GM19023 (cell line): ENCODE measurements at regions not wholly inside any gene's neighbourhood (a gene's known extent, or its start where the extent isn't known, plus 50 kb on each side); places are given as distances from the start of the nearest gene placed in this dataset.
A peak's percentile ranks its signal among the peaks of the same experiment; 100 is the strongest.
"Not testable (repeated sequence)": the region's sequence is repeated elsewhere in the genome, so short reads cannot be mapped to it uniquely, and the experiment has no call there.

Source experiments
- ATAC-seq: cut with Tn5 transposase; IDR thresholded peaks from one replicate; pipeline ENCODE4 v1.9.1; 2021; ENCODE audit warnings: mild to moderate bottlenecking, moderate library complexity; ENCODE audit not compliant: unreplicated experiment

DNA sequence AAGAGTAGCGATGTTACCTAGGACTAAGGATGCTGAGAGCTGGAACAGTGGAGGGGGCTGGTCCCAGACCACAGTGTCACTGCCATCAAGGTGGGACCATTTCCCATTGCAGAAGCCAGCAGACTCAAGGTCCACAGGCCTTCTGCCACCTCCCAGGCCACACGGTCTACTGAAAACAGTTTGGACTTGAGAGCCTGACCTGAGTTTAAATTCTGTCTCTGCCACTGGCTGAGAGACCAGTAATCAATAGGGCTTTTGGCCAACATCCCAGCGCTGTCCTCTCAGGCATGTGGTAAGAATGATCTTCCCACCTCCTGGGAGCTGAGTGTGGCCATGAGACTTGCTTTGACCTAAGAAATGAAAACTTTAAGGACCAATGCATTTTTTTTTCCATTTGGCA is 331.4 kb upstream of the CDH5 start:
- ATAC-seq: no peak

DNA sequence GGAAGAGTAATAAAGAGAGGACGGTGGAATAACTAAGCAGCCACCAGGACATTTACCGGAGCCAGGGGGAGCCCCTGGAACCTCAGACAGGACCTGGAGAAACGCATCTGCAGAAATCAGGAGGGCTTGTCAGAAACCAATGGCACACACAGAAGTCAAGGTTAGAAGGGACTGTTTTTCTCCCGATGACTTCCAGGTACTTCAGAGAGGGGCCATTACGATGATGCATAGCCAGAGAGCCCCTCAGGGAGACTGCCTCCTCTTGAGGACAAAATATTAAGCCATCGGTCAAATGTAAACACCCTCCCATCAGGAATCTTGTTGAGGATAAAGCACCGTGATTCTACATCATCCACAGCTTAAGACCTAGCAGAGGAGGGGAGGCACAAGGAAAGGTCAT is 333.6 kb upstream of the CDH5 start:
- no peak for ATAC-seq

DNA sequence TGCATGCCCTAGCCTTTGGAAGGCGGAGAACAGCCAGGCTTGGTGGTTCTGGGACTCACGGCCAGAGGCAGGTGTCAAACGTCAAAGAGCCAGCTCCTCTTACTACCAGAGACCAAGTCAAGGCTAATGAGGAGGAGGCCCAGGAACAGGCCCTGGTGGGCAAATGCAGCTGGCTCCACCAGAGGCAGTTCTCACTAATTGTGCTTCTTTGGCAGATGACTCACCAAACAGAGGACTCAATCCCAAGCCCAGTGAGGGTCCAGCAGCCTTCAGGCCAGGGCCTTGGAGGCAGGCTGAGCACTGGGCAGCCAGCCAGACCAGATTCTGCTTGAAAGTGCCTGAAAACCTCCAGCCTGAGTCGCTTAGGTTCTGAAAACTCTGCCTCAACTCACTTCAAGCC is 336.5 kb upstream of the CDH5 start:
- no peak for ATAC-seq

DNA sequence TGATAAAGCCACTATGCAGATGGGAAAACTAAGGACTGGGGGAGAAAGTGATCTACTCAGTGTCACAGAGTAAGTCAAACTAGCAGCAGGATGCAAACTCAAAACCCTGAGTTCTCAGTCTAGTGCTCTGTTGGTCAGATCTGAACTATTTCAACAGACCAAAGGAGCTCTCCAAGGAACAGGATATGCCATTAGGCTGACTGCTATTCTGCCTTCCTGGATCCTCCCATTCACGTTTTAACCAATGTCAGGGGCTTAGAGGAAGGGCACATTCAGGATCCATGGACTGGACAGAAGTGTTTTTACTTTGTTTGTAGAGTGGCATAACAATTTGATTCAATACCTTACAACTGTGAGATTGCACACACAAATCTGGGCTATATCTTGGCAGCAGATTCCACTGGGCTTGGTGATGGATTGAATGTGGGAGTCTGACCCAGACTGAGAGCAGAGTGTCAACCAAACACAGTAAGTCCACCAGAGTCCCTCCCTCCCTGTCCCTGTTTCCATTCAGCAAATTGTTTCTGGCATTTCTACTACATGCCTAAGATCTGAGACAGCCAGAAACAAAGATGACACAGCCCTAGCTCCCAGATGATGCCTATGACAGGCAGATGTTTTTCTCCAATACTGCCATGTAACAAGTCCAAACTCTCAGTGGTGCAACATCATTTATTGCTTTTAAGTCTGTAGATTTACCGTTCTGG is 337.8 kb upstream of the CDH5 start:
- no peak for ATAC-seq

DNA sequence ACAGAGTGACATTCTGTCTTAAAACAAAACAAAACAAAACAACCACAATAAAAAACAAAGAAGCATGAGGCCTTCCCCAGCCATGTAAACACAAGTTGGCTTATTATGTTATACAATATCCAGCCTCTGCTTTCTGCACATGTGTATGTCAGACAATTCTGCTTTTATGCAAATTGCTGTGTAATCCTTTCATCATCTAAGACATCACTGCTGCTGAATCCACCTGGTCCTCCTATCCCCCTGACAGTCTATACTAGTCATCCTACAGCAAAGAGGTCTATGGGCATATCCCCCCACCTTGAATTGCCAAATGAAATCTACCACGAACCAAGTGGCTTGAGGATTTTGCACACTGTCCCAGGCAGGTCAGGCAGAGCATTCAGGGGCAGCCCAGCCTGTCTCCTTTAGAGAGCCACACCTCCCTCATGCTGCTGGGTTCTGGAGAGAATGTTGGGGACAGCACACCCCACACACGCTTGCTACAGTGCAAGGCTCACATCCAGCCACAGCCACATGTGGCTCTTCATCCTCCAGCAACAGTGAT is 339.6 kb upstream of the CDH5 start:
- ATAC-seq: no peak

DNA sequence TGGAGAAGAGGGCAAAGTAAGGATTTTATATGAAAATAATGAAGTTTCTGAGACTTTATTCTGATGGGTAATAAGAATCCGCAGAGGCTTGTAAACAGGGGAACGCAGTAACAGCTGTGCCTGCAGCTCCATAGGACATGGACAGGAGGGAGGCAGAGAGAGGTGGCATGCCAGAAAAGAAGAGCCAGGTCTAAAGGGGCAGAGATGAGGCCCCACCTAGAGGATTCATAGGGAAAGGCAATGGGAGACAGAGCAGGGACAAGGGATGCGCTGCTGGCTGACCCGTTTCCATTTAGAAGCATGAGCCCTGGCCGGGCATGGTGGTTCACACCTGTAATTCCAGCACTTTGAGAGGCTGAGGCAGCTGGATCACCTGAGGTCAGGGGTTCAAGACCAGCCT is 340.3 kb upstream of the CDH5 start:
- ATAC-seq: no peak

DNA sequence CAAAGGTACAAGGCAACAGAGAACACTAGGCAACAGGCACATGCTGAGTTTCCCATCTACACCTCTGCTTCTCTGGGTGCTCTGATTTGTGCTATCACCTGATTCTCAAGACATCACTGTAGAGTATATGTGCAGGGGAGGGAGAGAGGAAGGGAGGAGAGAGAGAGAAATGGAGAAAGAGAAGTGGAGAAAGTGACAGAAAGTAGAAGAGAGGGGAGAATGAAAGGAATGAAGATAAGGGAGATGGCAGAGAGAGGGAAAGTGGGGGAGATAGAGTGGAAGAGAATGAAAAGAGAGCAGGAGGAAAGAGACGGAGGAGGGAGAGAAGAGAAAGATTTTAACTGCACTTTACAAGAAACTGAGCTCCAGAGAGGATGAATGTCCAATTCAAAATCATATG is 340.7 kb upstream of the CDH5 start:
- no peak for ATAC-seq

DNA sequence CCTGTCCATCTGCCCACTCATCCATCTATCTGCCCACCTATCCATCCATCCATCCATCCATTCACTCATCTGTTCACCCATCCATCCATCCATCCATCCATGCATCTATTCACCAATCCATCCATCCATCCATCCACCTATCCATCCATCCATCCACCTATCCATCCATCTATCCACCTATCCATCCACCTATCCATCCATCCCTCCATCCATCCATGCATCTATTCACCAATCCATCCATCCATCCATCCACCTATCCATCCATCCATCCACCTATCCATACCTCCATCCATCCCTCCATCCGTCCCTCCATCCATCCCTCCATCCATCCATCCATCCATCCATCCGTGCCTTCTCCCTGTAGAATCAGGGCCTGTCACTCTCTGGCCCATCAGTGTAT is 341.9 kb upstream of the CDH5 start:
- not testable (repeated sequence) for ATAC-seq

DNA sequence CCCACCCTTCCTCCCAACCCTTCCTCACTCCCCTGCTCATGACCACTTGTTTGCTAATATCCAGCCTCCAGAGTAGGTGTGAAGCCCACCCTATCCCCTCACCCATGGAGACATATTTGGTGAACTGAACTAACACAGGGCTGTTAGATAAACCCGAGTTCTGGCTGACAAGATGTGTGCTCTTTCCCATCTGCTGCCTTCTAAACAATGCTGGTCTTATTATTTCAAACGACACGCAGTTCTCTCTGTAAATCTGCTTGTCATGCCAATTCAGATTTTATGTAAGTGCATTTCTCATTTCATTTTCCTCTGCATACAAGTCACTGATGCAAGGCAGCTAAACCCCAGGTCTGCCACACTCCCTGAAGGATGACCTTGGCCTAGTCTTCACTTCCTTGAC is 343.0 kb upstream of the CDH5 start:
- ATAC-seq: no peak

DNA sequence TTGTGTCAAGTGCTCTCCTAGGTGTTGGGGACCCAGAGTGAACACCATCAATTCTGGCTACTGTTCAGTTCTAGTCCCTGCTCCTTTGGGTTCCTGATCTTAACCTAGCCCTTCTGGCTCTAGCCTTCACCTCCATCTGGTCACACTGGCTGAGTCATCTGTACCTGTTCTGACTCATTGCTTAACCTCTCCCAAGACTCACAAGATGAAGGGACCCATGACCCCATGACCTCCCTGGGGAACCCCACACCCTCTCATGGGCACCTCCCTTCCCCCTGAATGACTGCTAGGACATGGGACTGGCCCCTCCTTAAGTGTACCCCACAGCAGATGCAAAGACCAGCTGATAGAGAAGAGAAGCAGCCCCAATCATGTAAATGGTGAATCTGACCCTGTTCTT is 345.8 kb upstream of the CDH5 start:
- ATAC-seq: peak; percentile 70

DNA sequence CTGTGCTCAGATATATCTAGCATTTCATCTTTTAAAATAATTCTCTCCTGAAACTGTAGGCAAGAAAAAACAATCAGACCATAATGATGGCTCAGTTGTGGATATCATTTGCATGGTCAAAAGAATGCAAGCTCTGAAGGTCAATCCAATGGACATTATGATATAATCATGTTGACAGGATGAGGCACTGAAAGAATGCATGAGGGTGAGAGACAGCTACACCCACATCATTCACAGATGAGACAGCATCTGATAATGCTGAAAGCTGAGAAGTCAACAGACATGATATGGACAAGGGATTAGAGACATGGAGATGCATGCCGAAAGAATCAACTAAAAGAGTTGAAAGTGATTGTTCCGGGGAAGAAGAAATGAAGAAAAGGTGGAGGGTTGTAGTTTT is 346.4 kb upstream of the CDH5 start:
- ATAC-seq: no peak

DNA sequence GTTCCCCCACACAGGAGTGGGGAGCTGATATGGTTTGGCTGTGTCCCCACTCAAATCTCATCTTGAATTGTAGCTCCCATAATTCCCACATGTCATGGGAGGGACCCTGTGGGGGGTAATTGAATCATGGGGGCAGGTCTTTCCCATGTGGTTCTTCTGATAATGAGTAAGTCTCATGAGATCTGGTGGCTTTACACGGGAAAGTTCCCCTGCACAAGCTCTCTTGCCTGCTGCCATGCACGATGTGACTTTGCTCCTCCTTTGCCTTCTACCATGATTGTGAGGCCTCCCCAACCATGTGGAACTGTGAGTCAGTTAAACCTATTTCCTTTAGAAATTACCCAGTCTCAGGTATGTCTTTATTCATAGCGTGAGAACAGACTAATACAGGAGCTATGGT is 347.0 kb upstream of the CDH5 start:
- not testable (repeated sequence) for ATAC-seq

DNA sequence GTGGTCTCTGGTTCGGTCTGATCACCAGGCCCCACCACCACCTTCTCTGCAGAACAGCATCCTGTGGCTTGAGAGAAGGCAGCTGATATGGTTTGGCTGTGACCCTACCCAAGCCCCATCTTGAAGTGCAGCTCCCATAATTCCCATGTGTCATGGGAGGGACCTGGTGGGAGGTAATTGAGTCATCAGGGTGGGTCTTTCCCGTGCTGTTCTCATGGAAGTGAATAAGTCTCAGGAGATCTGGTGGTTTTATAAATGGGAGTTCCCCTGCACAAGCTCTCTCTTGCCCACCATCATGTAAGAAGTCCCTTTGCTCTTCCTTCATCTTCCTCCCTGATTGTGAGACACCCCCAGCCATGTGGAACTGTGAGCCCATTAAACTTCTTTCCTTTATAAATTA is 352.3 kb upstream of the CDH5 start:
- ATAC-seq: no peak

DNA sequence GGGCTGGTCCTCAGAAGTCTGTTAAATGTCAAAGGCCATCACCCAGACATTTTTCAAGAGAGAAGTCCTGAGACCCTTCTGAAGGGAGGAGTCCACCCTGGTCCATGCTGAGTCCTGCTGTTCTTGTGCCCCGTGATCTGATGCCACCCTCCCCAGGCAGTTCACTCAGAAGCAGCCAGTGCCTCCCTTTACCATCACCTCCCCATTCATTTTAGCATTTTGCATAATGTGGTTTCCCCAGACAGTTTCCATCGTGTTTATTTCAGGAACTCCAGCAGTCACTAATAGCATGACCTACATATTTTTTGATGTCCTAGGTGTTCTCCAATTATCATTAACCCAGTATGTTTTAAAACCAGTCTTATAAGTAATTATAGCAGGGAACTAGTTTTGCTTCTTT is 353.0 kb upstream of the CDH5 start:
- ATAC-seq: no peak

DNA sequence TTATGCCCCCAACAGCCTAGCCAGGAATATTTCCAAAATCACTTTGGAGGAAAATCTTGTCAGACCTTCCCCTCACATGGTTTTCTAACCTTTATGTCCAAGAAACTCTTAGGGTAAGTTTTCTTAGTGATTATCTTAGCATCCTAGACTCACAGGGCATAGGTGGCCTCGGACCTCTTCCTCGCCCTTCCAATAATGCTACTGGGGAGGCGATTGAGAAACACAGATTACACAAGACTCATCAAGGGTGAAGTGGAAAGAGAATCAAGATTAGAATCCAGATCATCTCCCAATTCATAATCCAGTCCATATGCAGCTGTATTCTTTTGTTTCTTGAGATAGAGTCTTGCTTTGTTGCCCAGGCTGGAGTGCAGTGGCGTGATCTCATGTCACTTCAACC is 358.4 kb upstream of the CDH5 start:
- no peak for ATAC-seq

DNA sequence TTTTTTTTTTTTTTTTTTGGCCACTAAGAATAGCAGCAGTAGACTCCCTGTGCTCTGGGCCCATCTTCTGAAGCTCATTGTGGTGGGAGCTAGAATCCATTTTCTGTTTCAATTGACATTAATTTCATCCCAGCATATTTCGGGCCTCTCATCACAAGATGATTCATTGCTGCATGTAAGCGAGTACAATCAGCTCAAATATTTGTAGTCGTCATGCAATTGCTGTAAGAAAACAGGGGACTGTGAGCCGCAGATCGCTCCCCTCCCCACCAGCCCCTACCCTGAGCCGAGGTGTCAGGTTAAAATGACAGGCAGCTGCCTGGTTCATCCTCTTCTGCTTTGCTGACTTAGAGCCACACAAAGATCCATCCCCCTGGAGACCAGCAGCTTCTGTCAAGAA is 358.8 kb upstream of the CDH5 start:
- no peak for ATAC-seq

DNA sequence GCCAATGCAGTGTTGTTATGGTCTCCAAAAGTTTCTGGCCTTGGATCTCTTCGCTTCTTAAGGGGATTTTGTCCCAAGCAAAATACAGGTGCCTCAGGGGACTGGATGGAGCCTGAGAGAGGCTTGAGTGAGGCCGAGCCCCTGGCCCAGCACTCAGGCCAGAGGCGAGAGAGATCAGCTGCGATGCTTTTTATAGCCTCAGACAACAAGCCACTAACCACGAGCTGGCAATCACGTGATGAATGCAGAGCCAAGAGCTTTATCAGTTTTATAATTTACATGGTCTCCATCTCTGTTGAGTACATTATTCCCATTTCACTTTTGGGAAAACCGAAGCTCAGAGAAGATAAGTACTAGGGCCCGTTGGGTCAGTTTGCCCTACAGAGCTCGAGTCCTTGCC is 360.0 kb upstream of the CDH5 start:
- ATAC-seq: no peak

DNA sequence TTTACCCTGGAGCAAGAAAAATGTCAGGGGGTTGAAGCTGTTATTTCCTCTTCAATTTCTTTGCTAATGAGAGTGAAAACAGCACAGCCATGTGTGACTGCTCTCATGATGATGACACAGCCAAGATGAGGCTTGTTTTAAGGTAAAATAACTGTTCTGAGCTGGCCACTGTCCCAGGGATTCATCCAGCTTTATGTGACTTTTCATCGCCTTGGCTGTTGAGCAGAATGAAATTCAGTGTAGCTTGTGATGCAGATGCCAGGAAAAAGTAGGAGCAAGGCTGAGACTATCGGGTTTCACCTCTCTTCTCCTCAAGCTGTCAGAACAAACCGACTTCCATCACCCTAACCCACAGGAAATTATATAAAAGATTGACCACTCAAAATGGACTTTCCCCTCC is 361.8 kb upstream of the CDH5 start:
- ATAC-seq: no peak

DNA sequence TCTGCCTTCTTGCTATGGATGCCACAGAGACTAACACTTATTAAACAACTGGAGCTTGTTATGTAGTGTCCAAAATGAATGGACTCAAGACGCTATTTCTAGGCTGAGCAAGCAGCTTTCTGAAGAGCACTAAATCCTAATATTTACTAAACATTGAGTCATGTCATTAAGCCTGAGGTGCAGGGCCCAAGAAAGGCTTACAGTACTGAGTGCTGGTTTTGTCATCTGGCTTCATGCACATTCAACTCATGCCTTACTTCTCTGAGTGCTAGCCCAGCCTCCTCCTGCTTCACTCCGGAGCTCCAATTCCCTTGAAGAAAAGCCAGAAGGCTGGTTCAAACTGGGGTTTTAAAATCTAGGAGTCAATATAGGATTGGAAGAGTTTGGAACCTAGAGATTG is 363.3 kb upstream of the CDH5 start:
- no peak for ATAC-seq

DNA sequence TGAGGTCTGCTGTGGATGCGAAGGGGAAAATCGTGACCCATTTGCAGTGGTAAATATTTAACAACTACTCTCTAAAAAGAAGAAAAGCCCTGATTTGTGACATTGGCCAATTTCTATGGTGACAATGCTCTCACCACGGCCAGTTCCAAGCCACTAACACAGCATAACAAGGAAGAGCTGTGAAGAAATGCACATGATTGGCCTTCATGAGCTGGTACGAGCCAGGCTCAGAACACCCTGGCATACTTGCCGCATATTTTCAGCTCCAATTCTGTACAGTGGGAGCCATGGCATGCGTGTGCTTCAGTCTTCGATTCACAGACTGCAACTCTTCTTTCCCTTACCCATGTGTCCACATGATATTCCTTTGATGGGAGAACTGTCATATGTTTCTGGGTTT is 363.9 kb upstream of the CDH5 start:
- ATAC-seq: no peak

DNA sequence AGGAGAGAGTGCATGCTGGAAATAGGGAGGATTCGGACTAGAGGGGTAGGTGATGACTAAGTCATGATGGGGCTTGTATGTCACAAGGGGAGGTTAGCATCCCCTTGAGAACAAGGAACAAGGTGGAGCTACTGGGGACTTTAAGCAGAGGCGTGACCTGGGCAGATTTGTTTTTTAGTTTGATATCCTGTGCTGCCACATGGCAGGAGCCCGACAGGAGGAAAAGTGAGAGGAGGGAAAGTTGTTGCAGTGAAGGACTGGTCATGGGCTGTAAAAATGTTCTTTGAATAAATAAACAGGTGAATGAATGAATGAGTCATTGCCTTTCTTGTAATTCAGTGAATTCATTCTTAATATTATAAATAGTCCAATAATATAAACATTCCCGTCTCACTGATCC is 365.1 kb upstream of the CDH5 start:
- no peak for ATAC-seq

DNA sequence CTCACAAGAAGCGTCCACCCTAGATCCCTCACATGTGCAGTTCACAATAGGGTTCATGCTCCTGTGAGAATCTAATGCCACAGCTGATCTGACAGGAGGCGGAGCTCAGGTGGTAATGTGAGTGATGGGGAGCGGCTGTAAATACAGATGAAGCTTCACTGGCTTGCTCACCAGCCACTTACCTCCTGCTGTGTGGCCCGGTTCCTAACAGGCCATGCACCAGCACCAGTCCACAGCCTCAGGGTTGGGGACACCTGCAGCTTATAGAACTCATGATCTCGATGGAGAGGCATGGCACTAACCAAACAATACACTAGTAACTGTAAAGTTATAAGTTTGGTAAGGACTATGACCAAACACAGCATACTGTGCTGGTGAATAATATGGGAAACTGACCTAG is 368.0 kb upstream of the CDH5 start:
- ATAC-seq: no peak

DNA sequence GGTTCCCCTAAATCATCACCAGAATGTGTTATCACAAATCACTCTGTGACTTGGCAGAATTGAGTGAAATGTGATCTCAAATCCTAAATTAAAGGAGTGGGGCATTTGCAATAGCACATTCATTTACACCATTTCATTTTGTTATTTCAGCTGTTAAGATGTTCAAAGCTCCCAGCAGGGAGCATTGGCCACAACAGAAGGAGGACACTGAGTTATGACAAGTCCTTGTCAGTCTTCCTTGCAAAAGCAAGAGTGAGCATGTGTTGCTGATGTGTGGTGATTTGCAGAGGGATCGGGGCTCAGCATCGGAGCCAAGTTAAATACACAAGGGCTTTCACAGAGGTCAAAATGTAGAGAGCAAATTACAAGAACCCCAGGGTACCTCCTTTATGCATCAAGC is 372.2 kb upstream of the CDH5 start:
- no peak for ATAC-seq
